ENCODE measurements at regions not wholly inside any gene's neighbourhood (a gene's known extent, or its start where the extent isn't known, plus 50 kb on each side); places are given as distances from the start of the nearest gene placed in this dataset. TPM values are rescaled to one million over a fixed set of nuclear protein-coding genes. Genes with fewer than 3 reads are reported as not detected.

DNA sequence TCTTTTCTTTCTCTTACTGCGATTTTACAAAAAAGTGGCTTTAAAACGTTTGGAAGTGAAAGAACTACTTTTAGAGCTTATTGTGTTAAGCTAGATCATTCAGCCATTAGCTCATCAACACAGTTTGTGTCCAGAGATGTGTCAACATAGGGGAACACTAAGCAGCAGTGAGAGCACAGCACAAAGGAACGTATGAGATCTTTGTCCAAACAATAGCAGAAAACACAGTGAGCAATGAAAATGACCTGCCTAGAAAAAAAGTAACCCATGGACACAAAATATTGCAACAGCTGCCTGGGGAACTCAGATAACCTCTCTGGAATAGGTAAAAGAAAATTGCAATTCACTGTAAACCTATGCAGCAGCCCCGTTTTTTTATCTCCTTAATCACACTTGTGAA, 372.5 kb downstream of the ARHGEF28 start:
- no peak for DNase-seq (ENCODE audit: low read depth)
- Histone ChIP-seq H3K36me3 (ENCODE audit: control insufficient read depth, insufficient read depth, low read length) (no peaks in the 10 kb centered on the region), H3K27me3 (ENCODE audit: control insufficient read depth, insufficient read depth, low read length) (peaks cover 7% of the 10 kb centered on the region), H3K4me3 (ENCODE audit: low read depth, low read length) (no peak overlapping the region)
- ChIA-PET CTCF (interaction anchor here (0.9 to 1.8 kb wide), 3 partner anchors 12 to 52 kb away, joined by 3 to 6 read pairs (median 4); no protein-coding TSS in a partner anchor), POLR2A (interaction anchor here (0.5 kb wide), 1 partner anchor 942 kb away, joined by 3 read pairs; no protein-coding TSS in a partner anchor)
- TF ChIP-seq, protein P1, sequence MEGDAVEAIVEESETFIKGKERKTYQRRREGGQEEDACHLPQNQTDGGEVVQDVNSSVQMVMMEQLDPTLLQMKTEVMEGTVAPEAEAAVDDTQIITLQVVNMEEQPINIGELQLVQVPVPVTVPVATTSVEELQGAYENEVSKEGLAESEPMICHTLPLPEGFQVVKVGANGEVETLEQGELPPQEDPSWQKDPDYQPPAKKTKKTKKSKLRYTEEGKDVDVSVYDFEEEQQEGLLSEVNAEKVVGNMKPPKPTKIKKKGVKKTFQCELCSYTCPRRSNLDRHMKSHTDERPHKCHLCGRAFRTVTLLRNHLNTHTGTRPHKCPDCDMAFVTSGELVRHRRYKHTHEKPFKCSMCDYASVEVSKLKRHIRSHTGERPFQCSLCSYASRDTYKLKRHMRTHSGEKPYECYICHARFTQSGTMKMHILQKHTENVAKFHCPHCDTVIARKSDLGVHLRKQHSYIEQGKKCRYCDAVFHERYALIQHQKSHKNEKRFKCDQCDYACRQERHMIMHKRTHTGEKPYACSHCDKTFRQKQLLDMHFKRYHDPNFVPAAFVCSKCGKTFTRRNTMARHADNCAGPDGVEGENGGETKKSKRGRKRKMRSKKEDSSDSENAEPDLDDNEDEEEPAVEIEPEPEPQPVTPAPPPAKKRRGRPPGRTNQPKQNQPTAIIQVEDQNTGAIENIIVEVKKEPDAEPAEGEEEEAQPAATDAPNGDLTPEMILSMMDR (IDR thresholded peaks at IDR 0.05; ENCODE audit: insufficient read depth, low read depth, low read length), result no peak

DNA sequence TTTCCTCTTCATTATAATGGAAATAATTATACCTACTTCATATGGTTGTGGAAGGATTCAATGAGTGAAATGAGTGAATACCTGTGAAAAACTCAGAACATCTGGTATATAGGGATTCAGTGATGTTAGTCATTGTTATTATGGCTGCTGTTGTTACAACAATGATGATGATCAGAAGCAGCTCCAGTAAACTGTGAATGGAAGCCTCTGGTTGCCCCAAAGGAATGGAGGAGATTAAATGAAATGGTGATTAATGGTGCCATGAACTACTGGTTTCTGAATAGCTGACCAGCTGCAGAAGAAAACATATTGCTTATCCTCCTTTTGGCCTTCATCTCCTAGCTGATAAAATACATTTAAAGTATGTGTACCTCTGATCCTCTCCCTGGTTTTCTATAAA, 372.0 kb downstream of the ARHGEF28 start:
- Histone ChIP-seq H3K4me3 (ENCODE audit: low read depth, low read length) (no peak overlapping the region), H3K27me3 (ENCODE audit: control insufficient read depth, insufficient read depth, low read length) (peaks cover 7% of the 10 kb centered on the region), H3K36me3 (ENCODE audit: control insufficient read depth, insufficient read depth, low read length) (no peaks in the 10 kb centered on the region)
- TF ChIP-seq, protein P1 (IDR thresholded peaks at IDR 0.05; ENCODE audit: insufficient read depth, low read depth, low read length), result no peak
- no peak for DNase-seq (ENCODE audit: low read depth)
- ChIA-PET CTCF (interaction anchor here (0.9 to 1.8 kb wide), 3 partner anchors 11 to 51 kb away, joined by 3 to 6 read pairs (median 4); no protein-coding TSS in a partner anchor), POLR2A (interaction anchor here (0.5 kb wide), 1 partner anchor 941 kb away, joined by 3 read pairs; no protein-coding TSS in a partner anchor)

DNA sequence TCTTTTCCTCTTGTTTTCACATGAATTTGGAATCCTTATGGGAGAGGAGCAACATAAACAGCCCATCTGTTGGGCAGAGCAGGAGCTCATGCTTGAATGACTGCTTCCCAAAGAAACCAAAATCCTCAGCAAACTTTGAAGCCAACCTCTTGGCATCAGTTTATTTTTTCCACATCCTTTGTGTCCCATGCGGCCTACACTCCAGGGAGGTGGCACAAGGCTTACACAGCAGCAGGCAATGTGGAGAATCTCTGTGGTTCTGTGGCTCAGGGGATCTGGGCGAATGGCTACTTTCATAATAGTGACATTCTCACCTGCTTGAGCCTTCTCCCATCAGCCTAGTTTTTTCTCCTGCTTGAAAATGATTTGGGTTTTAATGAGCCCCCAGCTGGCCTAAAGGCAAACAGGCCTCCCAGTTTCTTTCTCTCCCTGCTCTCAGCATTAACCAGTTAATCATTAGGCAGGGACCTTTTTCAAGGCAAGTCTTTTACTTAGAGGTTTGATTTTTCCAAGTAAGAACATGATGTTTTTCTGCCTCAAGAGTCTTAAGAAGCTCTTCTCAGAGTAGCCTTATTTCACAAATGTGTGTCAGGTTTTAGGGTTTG, 370.3 kb downstream of the ARHGEF28 start:
- ChIA-PET CTCF (interaction anchor here (0.6 to 1.1 kb wide), 4 partner anchors 9 to 653 kb away, joined by 3 read pairs; no protein-coding TSS in a partner anchor), POLR2A (no interaction called here)
- Histone ChIP-seq H3K27me3 (ENCODE audit: control insufficient read depth, insufficient read depth, low read length) (peaks cover 9% of the 10 kb centered on the region), H3K4me3 (ENCODE audit: low read depth, low read length) (no peak overlapping the region), H3K36me3 (ENCODE audit: control insufficient read depth, insufficient read depth, low read length) (no peaks in the 10 kb centered on the region)
- TF ChIP-seq, protein P1 (IDR thresholded peaks at IDR 0.05; ENCODE audit: insufficient read depth, low read depth, low read length), result no peak
- no peak for DNase-seq (ENCODE audit: low read depth)

DNA sequence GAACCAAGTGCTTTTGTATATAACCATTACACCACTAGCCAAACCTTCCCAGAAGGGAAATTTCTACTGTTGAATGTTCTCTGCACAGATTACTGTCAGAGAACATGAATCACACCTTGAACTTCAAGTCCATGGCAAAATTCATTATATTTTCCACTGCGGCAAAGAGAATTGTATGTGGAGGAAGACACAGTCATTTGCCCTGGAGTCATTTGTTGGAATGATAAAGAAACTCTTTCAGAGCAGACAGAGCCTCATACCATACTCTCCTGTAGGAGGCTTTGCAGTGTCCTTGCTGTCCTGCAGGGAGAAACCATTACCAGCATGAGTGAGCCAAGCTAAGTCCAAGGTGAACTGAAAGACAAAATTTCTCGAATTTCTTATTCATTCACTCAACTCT, 369.0 kb downstream of the ARHGEF28 start:
- Histone ChIP-seq H3K4me3 (ENCODE audit: low read depth, low read length) (no peak overlapping the region), H3K27me3 (ENCODE audit: control insufficient read depth, insufficient read depth, low read length) (peaks cover 5% of the 10 kb centered on the region), H3K36me3 (ENCODE audit: control insufficient read depth, insufficient read depth, low read length) (no peaks in the 10 kb centered on the region)
- TF ChIP-seq, protein P1 (IDR thresholded peaks at IDR 0.05; ENCODE audit: insufficient read depth, low read depth, low read length), result no peak
- no peak for DNase-seq (ENCODE audit: low read depth)
- ChIA-PET CTCF (interaction anchor here (0.6 kb wide), 1 partner anchor 15 kb away, joined by 4 read pairs; no protein-coding TSS in a partner anchor), POLR2A (no interaction called here)

Small RNA genes in the stretch of these regions (small RNA-seq; reads per million reads assigned to genes)
- gene RN7SL814P (ENCODE audit: insufficient read length, low read depth, low replicate concordance), result not detected

All from BJ (cell line).